Breast epithelium (tissue), 3 donors: ENCODE measurements at regions not wholly inside any gene's neighbourhood (a gene's known extent, or its start where the extent isn't known, plus 50 kb on each side); places are given as distances from the start of the nearest gene placed in this dataset.

Source experiments
- POLR2A ChIP-seq: fragments of 450-650 bp; IDR thresholded peaks from one replicate; pipeline ENCODE4 v1.6.1; 2016; ENCODE audit warnings: antibody characterized with exemption, mild to moderate bottlenecking, moderate library complexity
- POLR2AphosphoS5 ChIP-seq, 3 donors: sonication (generic); formaldehyde crosslinking; IDR thresholded peaks; one replicate each; pipeline ENCODE4 v1.6.1; 2017; ENCODE audit warnings: antibody characterized with exemption in 3 of 3
- TF ChIP-seq, protein P1 (sequence below), 3 donors: fragments of 450-650 bp; IDR thresholded peaks; one replicate each; pipeline ENCODE4 v1.5.1; 2016 to 2017; ENCODE audit warnings: antibody characterized with exemption in 3 of 3, mild to moderate bottlenecking in 3 of 3, moderate library complexity in 3 of 3

DNA sequence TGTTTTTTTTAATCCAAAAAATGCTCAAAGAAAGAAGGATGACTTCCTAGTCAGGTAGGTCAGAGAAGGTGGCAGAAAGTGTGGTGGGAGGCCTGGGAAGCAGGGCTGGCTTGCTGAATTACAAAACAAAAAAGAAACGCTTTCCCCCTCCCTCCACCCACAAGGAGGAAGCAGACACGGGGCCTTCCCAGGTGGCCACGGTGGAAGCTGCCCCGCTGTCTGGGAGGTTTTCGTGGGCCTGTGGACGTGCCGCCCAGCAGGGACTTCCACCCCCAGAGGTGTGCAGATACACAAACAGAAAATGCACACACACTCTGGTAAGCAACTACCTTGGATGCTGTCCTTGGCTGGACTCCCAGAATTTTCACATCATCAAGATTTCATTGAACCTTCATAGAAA is 198.2 kb upstream of the CDH4 start:
- TF ChIP-seq, protein P1, sequence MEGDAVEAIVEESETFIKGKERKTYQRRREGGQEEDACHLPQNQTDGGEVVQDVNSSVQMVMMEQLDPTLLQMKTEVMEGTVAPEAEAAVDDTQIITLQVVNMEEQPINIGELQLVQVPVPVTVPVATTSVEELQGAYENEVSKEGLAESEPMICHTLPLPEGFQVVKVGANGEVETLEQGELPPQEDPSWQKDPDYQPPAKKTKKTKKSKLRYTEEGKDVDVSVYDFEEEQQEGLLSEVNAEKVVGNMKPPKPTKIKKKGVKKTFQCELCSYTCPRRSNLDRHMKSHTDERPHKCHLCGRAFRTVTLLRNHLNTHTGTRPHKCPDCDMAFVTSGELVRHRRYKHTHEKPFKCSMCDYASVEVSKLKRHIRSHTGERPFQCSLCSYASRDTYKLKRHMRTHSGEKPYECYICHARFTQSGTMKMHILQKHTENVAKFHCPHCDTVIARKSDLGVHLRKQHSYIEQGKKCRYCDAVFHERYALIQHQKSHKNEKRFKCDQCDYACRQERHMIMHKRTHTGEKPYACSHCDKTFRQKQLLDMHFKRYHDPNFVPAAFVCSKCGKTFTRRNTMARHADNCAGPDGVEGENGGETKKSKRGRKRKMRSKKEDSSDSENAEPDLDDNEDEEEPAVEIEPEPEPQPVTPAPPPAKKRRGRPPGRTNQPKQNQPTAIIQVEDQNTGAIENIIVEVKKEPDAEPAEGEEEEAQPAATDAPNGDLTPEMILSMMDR (IDR thresholded peaks at IDR 0.05) = no peak
- TF ChIP-seq POLR2A = no peak
- no peak for TF ChIP-seq POLR2AphosphoS5 (IDR thresholded peaks at IDR 0.05)
